HepG2 (cell line): ENCODE measurements at regions not wholly inside any gene's neighbourhood (a gene's known extent, or its start where the extent isn't known, plus 50 kb on each side); places are given as distances from the start of the nearest gene placed in this dataset.

Experiments used
- ATAC-seq: fragments of 200-7000 bp; cut with Tn5 transposase; 3 replicates; pipeline ENCODE4 v1.9.1; 2020; ENCODE audit warnings: mild to moderate bottlenecking, moderate library complexity
- BruUV-seq: library from RNA; stranded (reverse); fragments of 400-500 nt; replicated peaks from 2 replicates; lab custom pipeline; 2021; lab: Mats Ljungman, UMichigan
- CTCF ChIA-PET: fragments of 300-600 bp; formaldehyde crosslinking; extraction: SDS; loops from one replicate; lab custom pipeline; 2021; ENCODE audit warnings: low total read pairs, inconsistent platforms, low intra/inter-chr PET ratio; lab: Yijun Ruan, JAX
- POLR2A ChIA-PET: fragments of 350-600 bp; sonication (Branson Sonifier 250); formaldehyde crosslinking; loops from one replicate; lab custom pipeline; 2020; ENCODE audit warnings: antibody characterized with exemption, inconsistent platforms; lab: Yijun Ruan, JAX
- DNase-seq: peaks from one replicate; pipeline ENCODE4 v3.0.0-alpha.2; 2015; ENCODE audit warnings: low spot score
- FAIRE-seq: peaks from 3 replicates; lab custom pipeline; 2011; peaks lifted over from hg19 to GRCh38; lab: Jason Lieb, UNC
- H2AFZ ChIP-seq: one replicate; pipeline ENCODE4 v1.6.1; 2011; ENCODE audit warnings: low read length, inconsistent platforms
- H3K27ac ChIP-seq: fragments of 300-600 bp; 3 replicates; pipeline ENCODE4 v1.8.0; 2011; ENCODE audit warnings: mixed run types, mild to moderate bottlenecking, mixed read lengths, low read length, inconsistent platforms; ENCODE audit not compliant: insufficient read depth; ENCODE audit errors: extremely low read length
- H3K27me3 ChIP-seq, 2 experiments: fragments of 200-600 bp in 1 of 2; 2 replicates in 1 of 2; 3 replicates in 1 of 2; pipeline versions ENCODE4 v1.6.0 to v1.8.0; 2011; ENCODE audit warnings: low read length in 2 of 2, mild to moderate bottlenecking in 2 of 2, moderate library complexity in 2 of 2, inconsistent platforms in 1 of 2; ENCODE audit not compliant: insufficient read depth in 2 of 2, control insufficient read depth in 1 of 2
- H3K36me3 ChIP-seq, 2 experiments: fragments of 200-600 bp in 1 of 2; replicated peaks in 1 of 2; 2 replicates in 1 of 2; 3 replicates in 1 of 2; pipeline versions ENCODE4 v1.5.1 to v1.8.0; 2011; ENCODE audit warnings: low read length in 2 of 2, inconsistent platforms in 1 of 2; ENCODE audit not compliant: insufficient read depth in 2 of 2, control insufficient read depth in 1 of 2
- H3K4me1 ChIP-seq: 2 replicates; pipeline ENCODE4 v1.5.1; 2012; ENCODE audit warnings: low read length, inconsistent platforms; ENCODE audit not compliant: insufficient read depth
- H3K4me2 ChIP-seq: 2 replicates; pipeline ENCODE4 v1.6.0; 2011; ENCODE audit warnings: low read depth, low read length, inconsistent platforms
- H3K4me3 ChIP-seq, 3 experiments: fragments of 200-600 bp in 1 of 3; sonication (generic), shearing (Covaris generic) in 1 of 3; replicated peaks in 1 of 3; 2 replicates each; pipeline ENCODE4 v1.5.1; 2011 to 2016; ENCODE audit warnings: low read length in 3 of 3, inconsistent platforms in 2 of 3, low read depth in 2 of 3, mild to moderate bottlenecking in 2 of 3, control low read depth in 1 of 3, mixed read lengths in 1 of 3; ENCODE audit not compliant: insufficient read depth in 1 of 3
- H3K79me2 ChIP-seq: one replicate; pipeline ENCODE4 v1.6.1; 2011; ENCODE audit warnings: low read length, inconsistent platforms; ENCODE audit not compliant: insufficient read depth
- H3K9ac ChIP-seq: 2 replicates; pipeline ENCODE4 v1.6.0; 2011; ENCODE audit warnings: mild to moderate bottlenecking, low read depth, low read length, inconsistent platforms; ENCODE audit not compliant: insufficient read depth
- H3K9me3 ChIP-seq: 2 replicates; pipeline ENCODE4 v1.5.1; 2012; ENCODE audit warnings: mild to moderate bottlenecking, low read length
- H4K20me1 ChIP-seq: 2 replicates; pipeline ENCODE4 v1.6.0; 2011; ENCODE audit warnings: inconsistent platforms, mild to moderate bottlenecking, low read length, moderate library complexity; ENCODE audit not compliant: insufficient read depth
- ASH2L ChIP-seq: fragments of 300-600, 200-600 bp; sonication (generic); IDR thresholded peaks from 2 replicates; pipeline ENCODE4 v1.7.0; 2017; ENCODE audit warnings: low read depth, mild to moderate bottlenecking, moderate library complexity, mixed read lengths, low read length; ENCODE audit not compliant: insufficient read length
- CHD2 ChIP-seq: IDR thresholded peaks from 2 replicates; pipeline ENCODE4 v1.6.1; 2011; ENCODE audit warnings: low read depth, low read length, improper control_type of control experiment
- HOXD1 ChIP-seq: sonication (generic); formaldehyde crosslinking; IDR thresholded peaks from 2 replicates; pipeline ENCODE4 v1.5.0; 2020; ENCODE audit warnings: missing genetic modification reagents
- NR2F2 ChIP-seq: IDR thresholded peaks from 2 replicates; pipeline ENCODE4 v1.6.1; 2012; ENCODE audit warnings: low read depth, inconsistent platforms, borderline replicate concordance
- ZNF20 ChIP-seq: sonication (generic); formaldehyde crosslinking; IDR thresholded peaks from 2 replicates; pipeline ENCODE4 v1.4.0; 2020; ENCODE audit warnings: mild to moderate bottlenecking, moderate library complexity, missing genetic modification reagents
- ZNF883 ChIP-seq: sonication (generic); formaldehyde crosslinking; IDR thresholded peaks from 2 replicates; pipeline ENCODE4 v1.5.1; 2020; ENCODE audit warnings: mild to moderate bottlenecking, missing genetic modification reagents; ENCODE audit errors: not compliant biosample characterization
- WGBS: methylation state at CpG from one replicate; pipeline ENCODE4 v1.1.6; 2017; ENCODE audit warnings: low lambda C conversion rate; 5-methylcytosine and 5-hydroxymethylcytosine counted together
- in situ Hi-C: cut with HindIII; loops from 2 replicates; pipeline ENCODE4 v1.10.0; 2017; ENCODE audit warnings: low pct_unique_long_range_greater_than_20kb; ENCODE audit not compliant: extremely low pct_ligation_motif_present
- intact Hi-C: fragments of 100-400 bp; cut with micrococcal nuclease; formaldehyde crosslinking; loops from one replicate; pipeline ENCODE4 v1.10.0; 2022; ENCODE audit not compliant: unreplicated experiment
- TF ChIP-seq, protein P1 (sequence below): fragments of 450-650 bp; IDR thresholded peaks from 2 replicates; pipeline ENCODE4 v1.6.1; 2017; ENCODE audit warnings: mild to moderate bottlenecking
- TF ChIP-seq, protein P2 (sequence below): sonication (generic); formaldehyde crosslinking; IDR thresholded peaks from 2 replicates; pipeline ENCODE4 v1.8.1; 2023; ENCODE audit warnings: mild to moderate bottlenecking, missing genetic modification reagents
- TF ChIP-seq, protein P3 (sequence below): sonication (generic); formaldehyde crosslinking; IDR thresholded peaks from 2 replicates; pipeline ENCODE4 v1.5.0; 2020; ENCODE audit warnings: missing genetic modification reagents
- TF ChIP-seq, protein P4 (sequence below): sonication (generic); formaldehyde crosslinking; IDR thresholded peaks from 2 replicates; pipeline ENCODE4 v1.4.0; 2020; ENCODE audit warnings: missing genetic modification reagents, mild to moderate bottlenecking, borderline replicate concordance

DNA sequence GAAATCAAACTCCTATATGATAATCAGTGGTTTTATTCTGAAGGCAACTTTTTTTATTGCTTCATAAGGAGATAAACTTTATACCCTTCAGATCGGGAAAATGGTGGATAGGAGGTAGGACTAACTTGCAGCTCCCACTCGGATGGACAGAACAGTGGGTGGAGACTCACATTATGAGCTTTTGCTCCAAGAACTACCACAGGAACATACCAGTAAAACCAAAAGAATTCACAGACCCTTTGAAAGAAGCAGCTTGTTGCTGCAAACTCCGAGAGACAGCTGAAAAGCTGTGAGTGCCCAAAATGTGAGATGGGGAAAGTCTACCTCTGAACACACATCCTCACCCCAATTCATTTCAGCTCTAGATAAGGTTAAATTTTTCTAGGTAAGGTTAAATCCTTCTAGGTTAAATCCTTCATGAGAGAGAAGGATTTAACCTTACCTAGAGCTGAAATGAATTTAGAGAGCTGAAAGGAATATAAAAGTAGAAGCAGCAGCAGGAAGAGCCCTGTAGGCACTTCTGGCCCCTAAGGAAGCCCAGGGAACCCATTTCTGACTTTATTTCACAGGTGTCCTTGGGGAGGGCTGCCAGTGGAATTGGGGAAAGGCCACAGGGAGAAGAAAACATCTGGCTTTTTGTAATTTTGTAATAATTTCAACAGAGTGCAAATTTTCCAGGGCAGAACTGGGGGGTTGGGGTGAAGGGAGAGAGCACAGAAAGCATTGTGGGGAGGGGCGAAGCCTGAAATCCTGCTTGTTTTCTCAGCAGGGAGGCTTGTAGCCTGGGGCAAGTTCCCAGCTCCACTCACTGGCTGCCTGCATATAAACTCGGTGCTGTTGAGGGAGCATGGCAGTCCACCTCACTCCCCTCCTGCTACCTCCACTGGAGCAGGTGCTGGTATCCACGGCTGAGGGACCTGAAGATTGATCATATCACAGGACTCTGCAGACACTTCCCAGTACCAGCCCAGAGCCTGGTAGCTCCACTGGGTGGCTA is 65.9 kb upstream of the HCRTR2 start (continued):
- TF ChIP-seq, protein P1, sequence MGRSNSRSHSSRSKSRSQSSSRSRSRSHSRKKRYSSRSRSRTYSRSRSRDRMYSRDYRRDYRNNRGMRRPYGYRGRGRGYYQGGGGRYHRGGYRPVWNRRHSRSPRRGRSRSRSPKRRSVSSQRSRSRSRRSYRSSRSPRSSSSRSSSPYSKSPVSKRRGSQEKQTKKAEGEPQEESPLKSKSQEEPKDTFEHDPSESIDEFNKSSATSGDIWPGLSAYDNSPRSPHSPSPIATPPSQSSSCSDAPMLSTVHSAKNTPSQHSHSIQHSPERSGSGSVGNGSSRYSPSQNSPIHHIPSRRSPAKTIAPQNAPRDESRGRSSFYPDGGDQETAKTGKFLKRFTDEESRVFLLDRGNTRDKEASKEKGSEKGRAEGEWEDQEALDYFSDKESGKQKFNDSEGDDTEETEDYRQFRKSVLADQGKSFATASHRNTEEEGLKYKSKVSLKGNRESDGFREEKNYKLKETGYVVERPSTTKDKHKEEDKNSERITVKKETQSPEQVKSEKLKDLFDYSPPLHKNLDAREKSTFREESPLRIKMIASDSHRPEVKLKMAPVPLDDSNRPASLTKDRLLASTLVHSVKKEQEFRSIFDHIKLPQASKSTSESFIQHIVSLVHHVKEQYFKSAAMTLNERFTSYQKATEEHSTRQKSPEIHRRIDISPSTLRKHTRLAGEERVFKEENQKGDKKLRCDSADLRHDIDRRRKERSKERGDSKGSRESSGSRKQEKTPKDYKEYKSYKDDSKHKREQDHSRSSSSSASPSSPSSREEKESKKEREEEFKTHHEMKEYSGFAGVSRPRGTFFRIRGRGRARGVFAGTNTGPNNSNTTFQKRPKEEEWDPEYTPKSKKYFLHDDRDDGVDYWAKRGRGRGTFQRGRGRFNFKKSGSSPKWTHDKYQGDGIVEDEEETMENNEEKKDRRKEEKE: no peak
- TF ChIP-seq CHD2 (no peak), HOXD1 (CRISPR knock-in tag) (no peak), NR2F2 (no peak), ZNF20 (CRISPR knock-in tag) (no peak), ZNF883 (CRISPR knock-in tag) (no peak)

DNA sequence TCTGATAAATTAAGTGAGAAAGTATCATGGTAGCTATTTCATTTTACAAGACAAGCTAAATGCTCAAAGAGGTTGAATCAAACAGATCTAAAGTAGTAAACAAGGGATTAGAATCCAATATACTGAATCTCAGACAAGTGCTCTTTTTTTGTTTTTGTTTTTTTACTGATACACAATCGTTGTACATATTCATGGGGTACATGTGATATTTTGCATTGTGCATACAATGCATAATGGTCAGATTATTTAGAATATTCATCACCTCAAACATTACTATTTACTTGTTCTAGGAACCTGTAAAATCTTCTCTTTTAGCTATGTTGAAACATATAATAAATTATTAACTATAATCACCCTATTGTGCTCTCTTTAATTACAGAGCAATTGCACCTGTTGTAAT is 57.0 kb upstream of the HCRTR2 start:
- Histone ChIP-seq H3K4me2 (no peak overlapping the region), H3K36me3 (no peaks in the 10 kb centered on the region), H3K27me3 (no peaks in the 10 kb centered on the region), H2AFZ (no peak overlapping the region), H3K27ac (no peak overlapping the region), H3K79me2 (no peaks in the 10 kb centered on the region), H4K20me1 (no peaks in the 10 kb centered on the region), H3K9ac (no peak overlapping the region), H3K4me3 (no peak overlapping the region), H3K4me1 (no peaks in the 10 kb centered on the region), H3K9me3 (peaks cover 17% of the 10 kb centered on the region)
- intact Hi-C loops: no loop called here
- POLR2A ChIA-PET: no interaction called here
- FAIRE-seq (no peak), DNase-seq (no peak), ATAC-seq (no peak)
- no TSS peak for BruUV-seq
- CTCF ChIA-PET: no interaction called here
- in situ Hi-C loops: no loop called here
- 0% methylated on average over 1 of the region's 1 CpG for WGBS
- TF ChIP-seq, protein P2, sequence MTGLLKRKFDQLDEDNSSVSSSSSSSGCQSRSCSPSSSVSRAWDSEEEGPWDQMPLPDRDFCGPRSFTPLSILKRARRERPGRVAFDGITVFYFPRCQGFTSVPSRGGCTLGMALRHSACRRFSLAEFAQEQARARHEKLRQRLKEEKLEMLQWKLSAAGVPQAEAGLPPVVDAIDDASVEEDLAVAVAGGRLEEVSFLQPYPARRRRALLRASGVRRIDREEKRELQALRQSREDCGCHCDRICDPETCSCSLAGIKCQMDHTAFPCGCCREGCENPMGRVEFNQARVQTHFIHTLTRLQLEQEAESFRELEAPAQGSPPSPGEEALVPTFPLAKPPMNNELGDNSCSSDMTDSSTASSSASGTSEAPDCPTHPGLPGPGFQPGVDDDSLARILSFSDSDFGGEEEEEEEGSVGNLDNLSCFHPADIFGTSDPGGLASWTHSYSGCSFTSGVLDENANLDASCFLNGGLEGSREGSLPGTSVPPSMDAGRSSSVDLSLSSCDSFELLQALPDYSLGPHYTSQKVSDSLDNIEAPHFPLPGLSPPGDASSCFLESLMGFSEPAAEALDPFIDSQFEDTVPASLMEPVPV: no peak
- TF ChIP-seq, protein P3, sequence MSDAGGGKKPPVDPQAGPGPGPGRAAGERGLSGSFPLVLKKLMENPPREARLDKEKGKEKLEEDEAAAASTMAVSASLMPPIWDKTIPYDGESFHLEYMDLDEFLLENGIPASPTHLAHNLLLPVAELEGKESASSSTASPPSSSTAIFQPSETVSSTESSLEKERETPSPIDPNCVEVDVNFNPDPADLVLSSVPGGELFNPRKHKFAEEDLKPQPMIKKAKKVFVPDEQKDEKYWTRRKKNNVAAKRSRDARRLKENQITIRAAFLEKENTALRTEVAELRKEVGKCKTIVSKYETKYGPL (CRISPR knock-in tag): no peak
- TF ChIP-seq ASH2L: no peak
- TF ChIP-seq, protein P4, sequence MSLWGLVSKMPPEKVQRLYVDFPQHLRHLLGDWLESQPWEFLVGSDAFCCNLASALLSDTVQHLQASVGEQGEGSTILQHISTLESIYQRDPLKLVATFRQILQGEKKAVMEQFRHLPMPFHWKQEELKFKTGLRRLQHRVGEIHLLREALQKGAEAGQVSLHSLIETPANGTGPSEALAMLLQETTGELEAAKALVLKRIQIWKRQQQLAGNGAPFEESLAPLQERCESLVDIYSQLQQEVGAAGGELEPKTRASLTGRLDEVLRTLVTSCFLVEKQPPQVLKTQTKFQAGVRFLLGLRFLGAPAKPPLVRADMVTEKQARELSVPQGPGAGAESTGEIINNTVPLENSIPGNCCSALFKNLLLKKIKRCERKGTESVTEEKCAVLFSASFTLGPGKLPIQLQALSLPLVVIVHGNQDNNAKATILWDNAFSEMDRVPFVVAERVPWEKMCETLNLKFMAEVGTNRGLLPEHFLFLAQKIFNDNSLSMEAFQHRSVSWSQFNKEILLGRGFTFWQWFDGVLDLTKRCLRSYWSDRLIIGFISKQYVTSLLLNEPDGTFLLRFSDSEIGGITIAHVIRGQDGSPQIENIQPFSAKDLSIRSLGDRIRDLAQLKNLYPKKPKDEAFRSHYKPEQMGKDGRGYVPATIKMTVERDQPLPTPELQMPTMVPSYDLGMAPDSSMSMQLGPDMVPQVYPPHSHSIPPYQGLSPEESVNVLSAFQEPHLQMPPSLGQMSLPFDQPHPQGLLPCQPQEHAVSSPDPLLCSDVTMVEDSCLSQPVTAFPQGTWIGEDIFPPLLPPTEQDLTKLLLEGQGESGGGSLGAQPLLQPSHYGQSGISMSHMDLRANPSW (CRISPR knock-in tag): no peak
